ACHN (cell line): ENCODE measurements at regions not wholly inside any gene's neighbourhood (a gene's known extent, or its start where the extent isn't known, plus 50 kb on each side); places are given as distances from the start of the nearest gene placed in this dataset.
A peak's percentile ranks its signal among the peaks of the same experiment; 100 is the strongest.
"Not testable (repeated sequence)": the region's sequence is repeated elsewhere in the genome, so short reads cannot be mapped to it uniquely, and the experiment has no call there.

ENCODE experiments used
- DNase-seq: peaks from one replicate; pipeline ENCODE4 v3.0.0-alpha.2; 2015
- in situ Hi-C: cut with HindIII; loops from 2 replicates; pipeline ENCODE4 v1.10.0; 2017; ENCODE audit warnings: low sequenced_read_pairs, low pct_ligation_motif_present, low pct_unique_long_range_greater_than_20kb

- in situ Hi-C loops, result no loop called here
- no peak for DNase-seq
Measured at GRCh38 chr9:71632776-71633175, 135.5 kb downstream of the CEMIP2 start.

GRCh38 chr9:71630377-71630995, 137.8 kb downstream of the CEMIP2 start:
- DNase-seq, result no peak
- in situ Hi-C loops, result no loop called here

GRCh38 chr9:71629578-71630215, 138.6 kb downstream of the CEMIP2 start:
- DNase-seq, result no peak
- in situ Hi-C loops, result no loop called here

- peak; percentile 2 for DNase-seq
- in situ Hi-C loops, result no loop called here
Measured at GRCh38 chr9:71628247-71628646, 140.1 kb downstream of the CEMIP2 start.

- in situ Hi-C loops, result no loop called here
- no peak for DNase-seq
Measured at GRCh38 chr9:71627537-71627936, 140.8 kb downstream of the CEMIP2 start.

GRCh38 chr9:71626395-71626794, 141.9 kb downstream of the CEMIP2 start:
- no peak for DNase-seq
- in situ Hi-C loops, result no loop called here

- in situ Hi-C loops, result no loop called here
- DNase-seq, result no peak
Measured at GRCh38 chr9:71624728-71625127, 143.6 kb downstream of the CEMIP2 start.

GRCh38 chr9:71620746-71621145, 147.6 kb downstream of the CEMIP2 start:
- in situ Hi-C loops, result no loop called here
- DNase-seq, result no peak

- no peak for DNase-seq
- in situ Hi-C loops, result no loop called here
Measured at GRCh38 chr9:71620331-71620730, 148.0 kb downstream of the CEMIP2 start.

GRCh38 chr9:71619926-71620325, 148.4 kb downstream of the CEMIP2 start:
- in situ Hi-C loops, result no loop called here
- no peak for DNase-seq

- DNase-seq, result no peak
- in situ Hi-C loops, result no loop called here
Measured at GRCh38 chr9:71614409-71615010, 153.8 kb downstream of the CEMIP2 start.

GRCh38 chr9:71612889-71613288, 155.4 kb downstream of the CEMIP2 start:
- DNase-seq, result no peak

GRCh38 chr9:71609448-71609830, 158.9 kb downstream of the CEMIP2 start:
- DNase-seq, result no peak
- in situ Hi-C loops, result no loop called here

More at GRCh38 chr9:71612889-71613288, 155.4 kb downstream of the CEMIP2 start:
- in situ Hi-C loops, result no loop called here

GRCh38 chr9:71608825-71609447, 159.4 kb downstream of the CEMIP2 start:
- DNase-seq, result no peak
- in situ Hi-C loops, result no loop called here

GRCh38 chr9:71608021-71608420, 160.3 kb downstream of the CEMIP2 start:
- in situ Hi-C loops, result no loop called here
- DNase-seq, result no peak

GRCh38 chr9:71607461-71607881, 160.8 kb downstream of the CEMIP2 start:
- in situ Hi-C loops, result no loop called here
- no peak for DNase-seq

GRCh38 chr9:71604197-71605063, 163.9 kb downstream of the CEMIP2 start:
- in situ Hi-C loops, result no loop called here
- DNase-seq, result peak; percentile 53

GRCh38 chr9:71602652-71603051, 165.7 kb downstream of the CEMIP2 start:
- in situ Hi-C loops, result no loop called here

GRCh38 chr9:71595762-71596161, 172.6 kb downstream of the CEMIP2 start:
- in situ Hi-C loops, DNase-seq: not testable (repeated sequence)

More at GRCh38 chr9:71602652-71603051, 165.7 kb downstream of the CEMIP2 start:
- DNase-seq, result no peak
